ENCODE measurements at regions not wholly inside any gene's neighbourhood (a gene's known extent, or its start where the extent isn't known, plus 50 kb on each side); places are given as distances from the start of the nearest gene placed in this dataset.
"Not testable (repeated sequence)": the region's sequence is repeated elsewhere in the genome, so short reads cannot be mapped to it uniquely, and the experiment has no call there.

DNA sequence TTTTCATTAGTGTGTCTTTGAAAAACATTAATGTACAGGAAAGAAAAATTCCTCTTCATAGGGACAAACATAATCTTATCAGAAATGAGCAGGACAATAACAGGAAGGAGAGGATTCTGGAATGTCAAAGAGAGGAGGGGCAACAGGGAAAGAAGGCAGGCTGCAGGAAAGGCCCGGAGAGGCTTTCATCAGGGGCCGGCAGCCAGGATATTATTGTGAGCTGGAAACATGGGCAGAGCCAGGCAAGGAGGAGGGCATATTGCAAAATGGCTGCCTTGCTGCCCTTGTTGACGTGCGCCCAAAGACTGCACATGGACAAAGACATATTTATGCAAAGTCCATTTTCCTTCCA, 433.7 kb downstream of the ETS1 start:
- DNase-seq, result no peak

DNA sequence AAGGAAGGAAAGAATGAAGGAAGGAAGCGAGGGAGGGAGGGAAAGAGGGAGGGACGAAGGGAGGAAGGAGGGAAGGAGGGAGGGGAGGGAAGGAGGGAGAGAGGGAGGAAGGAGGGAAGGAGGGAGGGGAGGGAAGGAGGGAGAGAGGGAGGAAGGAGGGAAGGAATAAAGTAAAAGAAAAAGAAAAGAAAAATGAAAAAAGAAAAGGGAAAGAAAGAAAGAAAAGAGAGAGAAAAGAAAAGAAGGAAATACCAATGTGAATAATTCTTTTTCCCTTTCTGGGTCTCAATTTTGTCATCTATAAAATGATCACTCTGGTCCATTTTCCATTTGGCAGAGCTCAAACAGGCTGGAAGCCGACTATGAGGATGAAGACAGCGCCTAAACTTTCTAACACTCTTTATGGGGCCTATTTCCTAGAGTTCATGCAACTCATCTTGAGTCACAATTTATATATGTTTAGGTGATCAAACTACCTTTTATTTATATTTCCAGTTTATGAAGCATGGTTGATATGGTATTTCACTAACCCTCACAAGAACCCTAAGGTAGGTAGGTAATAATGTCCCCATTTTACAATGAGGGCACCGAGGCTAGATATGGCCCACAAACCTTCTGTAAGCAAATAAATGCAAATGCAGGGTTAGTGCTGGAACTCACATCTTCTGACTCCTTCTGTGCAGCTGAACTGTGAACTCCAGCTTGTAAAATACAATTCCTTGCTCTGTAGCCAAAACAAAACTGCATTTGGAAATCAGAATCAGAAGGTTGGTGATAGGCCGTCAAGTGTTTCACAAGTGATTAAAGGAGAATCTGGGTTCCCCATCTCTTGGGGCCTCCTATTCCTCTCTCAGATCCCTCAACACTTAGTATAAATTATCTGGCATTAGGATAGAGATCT, 434.3 kb downstream of the ETS1 start:
- DNase-seq, result no peak

DNA sequence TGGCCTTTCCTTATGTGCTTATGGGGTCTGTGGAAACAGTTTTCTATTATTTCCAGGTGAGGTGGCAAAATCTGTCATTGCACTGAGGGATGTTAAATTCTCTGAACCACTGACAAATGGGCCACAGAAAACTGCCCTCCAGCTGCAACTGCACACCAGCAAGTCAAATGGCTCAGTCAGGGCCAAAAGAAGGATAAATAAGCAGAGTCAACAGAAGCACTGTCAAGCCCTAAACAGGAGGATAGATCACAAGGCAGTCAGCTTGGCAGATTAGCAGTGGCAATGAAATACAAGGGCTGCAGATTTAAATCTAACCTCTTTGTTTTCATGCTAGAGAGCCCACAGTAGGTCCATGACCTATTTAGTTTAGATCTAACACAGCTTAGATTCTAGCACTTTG, 435.6 kb downstream of the ETS1 start:
- no peak for DNase-seq

DNA sequence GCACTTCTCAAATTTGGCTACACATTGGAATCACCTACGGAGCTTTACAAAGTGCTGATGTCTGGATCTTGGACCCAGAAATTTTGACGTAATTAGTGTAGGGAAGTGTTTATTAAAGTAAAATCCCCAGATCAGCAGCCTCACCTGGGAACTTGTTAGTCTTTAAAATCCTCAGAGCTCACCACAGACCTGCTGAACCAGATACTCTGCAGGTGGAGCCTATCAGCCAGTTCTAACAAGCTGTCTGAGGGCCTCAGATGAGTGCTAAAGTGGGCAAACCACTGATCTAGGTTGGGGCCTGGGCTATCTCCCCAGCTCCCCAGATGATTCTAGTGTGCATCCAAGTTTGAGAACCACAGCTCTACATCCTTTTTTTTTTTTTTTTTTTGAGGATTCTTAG, 436.0 kb downstream of the ETS1 start:
- no peak for DNase-seq

DNA sequence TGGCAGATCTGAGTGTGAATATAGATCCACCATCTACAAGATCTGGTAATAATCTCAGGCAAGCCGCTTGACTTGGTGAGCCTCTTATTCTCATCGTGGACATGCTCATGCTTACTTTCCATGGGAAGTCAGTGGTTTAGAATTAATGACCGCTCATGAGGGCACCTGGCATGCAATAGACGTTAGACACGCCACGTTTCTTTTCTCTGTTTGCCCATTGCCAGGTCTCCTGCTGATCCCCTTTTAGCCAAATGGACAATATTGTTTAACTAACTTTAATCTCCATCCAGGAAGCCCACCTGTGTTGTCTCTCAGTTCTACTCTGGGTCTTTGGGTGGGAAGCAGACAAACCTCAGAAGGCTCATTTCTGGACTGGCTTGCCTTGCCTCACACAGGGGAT, 439.1 kb downstream of the ETS1 start:
- DNase-seq, result no peak

DNA sequence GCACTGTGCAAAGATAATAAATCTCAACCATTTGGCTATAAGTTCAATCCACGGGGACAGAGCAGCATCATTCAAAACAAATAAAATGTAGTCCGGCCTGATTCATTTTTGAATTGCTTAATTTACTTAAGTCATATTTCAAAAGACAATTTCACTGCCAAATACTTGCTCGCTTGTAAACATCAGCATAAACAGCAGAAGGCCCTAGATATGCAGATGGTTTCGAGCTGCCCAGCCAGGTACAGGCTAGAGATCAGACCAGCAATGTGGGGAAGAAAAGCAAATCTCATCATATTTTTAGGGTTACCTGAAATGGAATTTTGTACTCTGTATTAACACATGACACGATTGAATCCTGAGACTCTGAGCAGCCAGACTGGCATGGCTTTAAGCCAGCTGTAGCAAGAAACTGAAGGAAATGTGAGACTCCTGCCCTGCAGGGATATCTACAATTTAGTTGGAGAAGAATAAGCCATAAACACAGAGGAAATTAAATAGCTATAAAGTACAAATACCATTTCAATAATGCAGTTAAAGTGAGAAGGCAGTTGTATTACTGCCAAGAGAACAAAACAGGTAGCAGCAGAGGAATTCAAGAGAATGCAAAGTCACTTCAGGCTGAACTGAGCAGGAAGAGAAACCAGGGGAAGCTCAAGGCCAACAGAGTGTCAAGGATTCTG, 440.3 kb downstream of the ETS1 start:
- DNase-seq, result no peak

DNA sequence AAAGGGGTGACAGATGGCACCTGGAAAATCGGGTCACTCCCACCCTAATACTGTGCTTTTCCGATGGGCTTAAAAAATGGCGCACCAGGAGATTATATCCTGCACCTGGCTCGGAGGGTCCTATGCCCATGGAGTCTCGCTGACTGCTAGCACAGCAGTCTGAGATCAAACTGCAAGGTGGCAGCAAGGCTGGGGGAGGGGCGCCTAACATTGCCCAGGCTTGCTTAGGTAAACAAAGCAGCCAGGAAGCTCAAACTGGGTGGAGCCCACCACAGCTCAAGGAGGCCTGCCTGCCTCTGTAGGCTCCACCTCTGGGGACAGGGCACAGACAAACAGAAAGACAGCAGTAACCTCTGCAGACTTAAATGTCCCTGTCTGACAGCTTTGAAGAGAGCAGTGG, 447.1 kb downstream of the ETS1 start:
- DNase-seq, result not testable (repeated sequence)

DNA sequence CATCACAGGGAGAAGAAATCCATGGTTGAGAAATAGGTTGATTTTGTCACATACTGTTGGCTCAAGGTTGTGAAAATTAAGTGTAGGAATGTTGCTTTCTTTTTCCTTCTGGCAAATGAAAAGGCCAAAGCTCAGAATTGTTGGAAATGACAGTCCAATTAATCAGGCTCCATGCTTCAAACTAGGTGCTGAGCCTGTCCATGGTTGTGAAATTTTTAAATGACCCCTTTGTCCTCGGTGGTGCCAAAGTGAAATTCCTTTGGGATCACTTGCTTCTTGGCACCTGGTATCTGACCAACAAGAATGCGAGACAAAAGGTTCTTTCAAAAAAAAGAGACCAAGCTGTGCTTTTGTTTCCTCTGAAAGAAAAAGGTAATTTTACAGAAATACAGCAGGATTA, 451.9 kb downstream of the ETS1 start:
- DNase-seq, result no peak

DNA sequence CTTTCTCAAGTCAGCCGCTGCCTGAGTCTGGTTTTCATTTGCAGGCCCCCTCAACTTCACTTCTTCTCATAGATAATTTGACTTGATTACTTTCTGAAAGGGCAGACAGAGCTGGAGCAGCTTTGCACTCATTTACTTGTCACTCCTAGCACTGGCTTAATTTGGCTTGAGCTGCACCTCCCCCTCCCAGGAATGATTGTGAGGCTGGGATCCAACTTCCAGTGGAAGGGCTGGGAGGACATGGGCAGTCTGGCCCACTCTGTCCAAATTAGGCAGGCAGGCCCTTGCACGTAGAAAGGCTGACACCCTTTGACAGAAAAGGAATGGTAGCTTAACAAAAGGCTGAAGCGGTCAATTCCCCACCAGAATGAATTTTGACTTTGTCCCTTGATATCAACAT, 453.9 kb downstream of the ETS1 start:
- no peak for DNase-seq

DNA sequence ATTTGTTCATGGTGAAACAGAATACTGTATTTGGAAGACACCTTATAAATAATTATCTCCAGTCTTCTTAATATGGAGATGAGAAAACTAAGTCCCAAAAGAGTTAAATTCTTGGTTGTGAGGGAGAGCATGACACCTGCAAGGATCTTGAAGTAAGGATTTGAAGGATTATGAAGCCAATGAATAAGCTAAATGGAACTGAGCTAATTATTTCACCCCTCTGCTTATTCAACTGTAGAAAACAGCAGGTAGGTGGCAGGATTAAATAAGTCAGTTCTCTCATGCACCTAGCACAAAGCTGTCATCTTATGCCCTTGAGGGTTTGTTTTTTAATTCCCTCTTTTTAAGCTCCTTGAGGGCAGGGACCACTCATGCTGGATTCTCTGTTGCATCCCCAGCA, 457.3 kb downstream of the ETS1 start:
- no peak for DNase-seq

DNA sequence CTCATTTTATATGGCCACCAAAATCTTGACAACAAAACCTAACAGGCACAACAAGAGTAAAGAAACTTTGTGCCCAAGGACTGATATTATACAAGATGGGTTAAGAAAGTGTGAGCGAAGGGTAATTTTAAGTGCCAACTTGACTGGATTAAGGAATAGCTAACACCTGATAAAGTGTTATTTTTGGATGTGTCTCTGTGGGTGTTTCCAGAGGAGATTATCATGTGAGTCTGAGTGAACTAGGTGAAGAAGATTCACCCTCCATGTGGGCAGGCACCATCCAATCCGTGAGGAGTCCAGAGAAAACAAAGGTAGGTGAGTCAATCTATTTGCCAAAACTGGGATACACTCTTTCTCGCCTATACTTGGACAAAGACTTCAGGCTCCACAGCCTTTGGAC, 461.6 kb downstream of the ETS1 start:
- DNase-seq, result no peak

DNA sequence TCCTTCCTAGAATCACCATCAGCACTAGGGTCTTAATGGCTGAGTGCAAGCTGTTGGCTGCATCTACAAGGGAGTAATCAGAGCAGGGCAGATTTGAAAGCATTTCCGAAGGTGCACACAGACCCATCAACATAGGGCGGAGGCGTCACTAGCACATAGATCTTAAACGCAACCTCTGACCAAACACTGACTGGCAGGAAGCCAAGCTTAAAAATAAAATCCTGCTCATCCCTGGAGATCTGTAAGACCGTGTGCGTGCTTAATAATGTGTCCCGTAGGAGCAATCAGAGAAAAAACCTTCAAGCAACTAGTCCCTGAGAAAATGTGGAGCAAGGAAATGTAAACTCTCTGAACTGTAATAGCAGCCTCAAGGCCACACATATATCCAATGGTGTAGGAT, 470.5 kb downstream of the ETS1 start:
- no peak for DNase-seq

DNA sequence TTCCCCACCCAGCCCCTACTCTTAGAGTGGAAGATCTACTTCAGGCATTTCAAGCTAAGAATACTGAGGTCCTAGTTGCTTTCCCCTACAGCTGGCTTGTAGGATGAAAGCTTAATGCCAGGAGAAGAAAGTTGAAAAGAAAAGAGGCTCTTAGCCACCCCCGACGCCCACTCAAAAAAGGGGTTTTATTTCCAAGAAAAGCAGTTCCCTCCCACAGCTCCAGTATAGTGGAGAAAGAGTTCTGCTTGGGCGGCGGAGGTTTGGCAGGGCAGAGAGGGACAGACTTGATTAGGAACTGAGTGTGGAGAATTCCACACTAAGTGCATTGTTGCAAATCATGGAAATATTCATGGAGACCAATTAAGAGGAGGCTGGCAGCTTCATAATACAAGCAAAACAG, 470.9 kb downstream of the ETS1 start:
- peak in 1 of 2 donors; percentile 7 for DNase-seq

DNA sequence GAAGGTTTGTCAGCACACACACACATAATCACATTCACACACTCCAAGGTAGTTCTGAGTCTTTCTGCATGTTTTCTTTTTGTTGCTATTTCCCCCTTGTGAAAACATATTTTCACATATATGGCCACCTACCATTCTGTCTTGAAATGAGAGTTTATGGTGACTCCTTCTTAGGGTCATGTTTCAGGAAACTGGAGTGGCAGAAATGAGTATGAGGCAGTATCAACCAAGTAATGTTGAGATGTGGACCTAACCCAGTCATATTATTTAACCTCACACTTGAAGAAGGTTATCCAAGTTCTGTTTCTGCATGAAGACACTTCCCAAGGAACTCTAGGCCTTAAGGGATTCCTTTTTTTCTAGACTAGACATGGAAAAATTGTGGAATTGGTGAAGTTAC, 481.4 kb downstream of the ETS1 start:
- no peak for DNase-seq

DNA sequence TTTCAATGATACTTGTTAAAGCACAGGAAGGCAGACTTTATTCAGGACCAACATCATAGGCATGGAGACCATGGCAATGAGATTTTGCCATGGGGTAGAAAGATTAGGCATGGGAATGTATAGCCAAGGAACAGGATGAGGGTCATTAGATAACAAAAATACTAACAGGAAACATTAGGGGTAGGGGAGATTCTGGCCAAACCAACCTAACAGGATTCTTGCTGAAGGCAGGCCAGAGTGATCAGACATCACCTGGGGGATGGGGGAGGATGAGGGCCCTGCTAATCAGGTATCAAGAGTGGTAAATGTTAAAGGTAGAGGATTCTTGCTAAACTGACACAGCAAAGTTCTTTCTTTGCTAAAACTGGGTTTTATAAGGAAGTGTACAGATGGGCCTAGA, 481.8 kb downstream of the ETS1 start:
- no peak for DNase-seq

DNA sequence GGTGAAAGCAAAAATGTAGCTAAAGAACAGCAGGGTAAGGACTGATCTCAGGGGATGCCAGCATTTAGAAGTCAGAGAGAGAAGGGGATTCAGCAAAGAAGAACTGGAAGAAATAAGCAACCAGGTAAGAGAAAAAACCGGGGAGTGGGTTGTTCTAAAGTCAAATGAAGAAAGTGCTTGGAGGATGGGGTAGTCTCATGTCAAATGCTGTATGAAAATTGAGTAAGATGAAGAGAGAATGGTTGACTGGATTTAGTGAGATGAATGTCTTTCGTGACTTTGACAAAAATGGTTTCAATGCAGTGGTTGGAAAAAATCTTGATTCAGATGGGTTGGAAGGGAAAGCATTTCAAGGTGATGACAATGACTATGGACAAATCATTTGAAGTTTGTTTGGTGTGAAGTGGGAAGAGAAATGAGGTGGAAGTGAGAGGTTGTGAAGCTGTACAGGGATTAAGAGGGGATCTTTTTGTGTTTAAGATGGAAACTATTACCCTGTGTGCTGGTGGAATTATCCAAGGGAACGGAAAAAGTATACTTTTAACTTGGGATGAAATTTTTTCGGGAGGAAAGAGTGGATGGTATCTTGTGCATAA, 484.0 kb downstream of the ETS1 start:
- no peak for DNase-seq

DNA sequence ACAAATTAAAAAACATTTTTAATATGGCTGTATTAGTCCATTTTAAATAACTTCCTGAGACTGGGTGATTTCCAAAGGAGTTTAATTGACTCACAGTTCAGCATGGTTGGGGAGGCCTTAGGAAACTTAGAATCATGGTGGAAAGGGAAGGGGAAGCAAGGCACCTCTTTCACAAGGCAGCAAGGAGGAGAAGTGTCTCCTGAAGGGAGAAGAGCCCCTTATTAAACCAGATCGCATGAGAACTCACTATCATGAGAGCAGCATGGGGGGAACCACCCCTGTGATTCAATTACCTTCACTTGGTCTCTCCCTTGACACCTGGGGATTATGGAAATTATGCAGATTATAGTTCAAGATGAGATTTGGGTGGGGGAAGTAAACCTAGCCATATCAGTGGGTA, 488.6 kb downstream of the ETS1 start:
- DNase-seq, result peak; percentile 56 to 73

DNA sequence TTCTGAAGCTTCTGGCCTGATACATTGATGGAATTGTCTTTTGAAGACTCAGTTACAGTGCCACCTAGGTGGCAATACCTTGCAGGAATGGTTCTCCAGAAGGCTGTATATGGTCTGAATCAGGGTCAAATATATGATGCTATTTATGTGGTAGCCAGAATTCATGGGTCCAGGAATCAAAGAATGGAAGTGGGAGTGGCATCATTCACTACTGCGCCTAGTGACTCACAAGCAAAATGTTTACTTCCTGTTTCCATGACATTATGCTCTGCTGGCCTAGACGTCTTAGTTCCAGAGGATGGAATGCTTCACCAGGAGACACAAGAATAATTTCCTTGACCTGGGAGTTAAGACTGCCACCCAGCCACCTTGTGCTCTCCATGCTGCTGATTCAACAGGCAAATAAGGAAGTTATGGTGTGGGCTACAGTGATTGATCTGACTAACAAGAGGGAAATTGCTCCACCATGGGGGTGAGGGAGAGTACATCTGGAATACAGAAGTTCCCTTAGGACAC, 491.8 kb downstream of the ETS1 start:
- DNase-seq, result peak; percentile 25 to 58

DNA sequence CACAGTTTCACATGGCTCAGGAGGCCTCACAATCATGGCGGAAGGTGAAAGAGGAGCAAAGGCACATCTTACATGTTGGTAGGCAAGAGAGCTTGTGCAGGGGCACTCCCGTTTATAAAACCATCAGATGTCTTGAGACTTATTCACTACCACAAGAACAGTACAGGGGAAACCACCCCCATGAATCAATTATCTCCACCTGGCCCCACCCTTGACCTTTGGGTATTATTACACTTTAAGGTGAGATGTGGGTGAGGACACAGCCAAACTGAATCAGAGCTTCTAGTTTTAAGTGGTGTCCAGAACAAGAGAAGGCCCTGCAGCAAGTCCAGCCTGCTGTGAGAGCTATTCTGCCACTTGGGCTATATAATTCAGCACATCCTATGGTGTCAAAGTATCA, 493.7 kb downstream of the ETS1 start:
- no peak for DNase-seq

DNA sequence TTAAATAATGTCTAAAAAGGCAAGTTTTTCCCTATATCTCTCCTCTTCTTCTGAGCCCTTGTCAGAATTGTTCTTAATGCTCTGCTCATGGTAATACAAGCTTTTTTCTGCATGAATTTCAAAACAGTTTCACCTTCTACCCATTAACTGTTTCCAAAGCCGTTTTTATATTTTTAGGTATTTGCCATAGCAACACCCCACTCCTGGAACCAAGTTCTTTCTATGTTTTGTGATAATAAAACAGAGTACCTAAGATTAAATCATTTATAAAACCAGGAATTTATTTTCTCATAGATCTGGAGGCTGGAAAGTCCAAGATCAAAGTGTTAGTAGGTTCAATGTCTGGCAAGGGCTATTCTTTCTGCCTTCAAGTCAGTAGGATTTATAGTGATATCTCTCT, 497.4 kb downstream of the ETS1 start:
- DNase-seq, result no peak

DNA sequence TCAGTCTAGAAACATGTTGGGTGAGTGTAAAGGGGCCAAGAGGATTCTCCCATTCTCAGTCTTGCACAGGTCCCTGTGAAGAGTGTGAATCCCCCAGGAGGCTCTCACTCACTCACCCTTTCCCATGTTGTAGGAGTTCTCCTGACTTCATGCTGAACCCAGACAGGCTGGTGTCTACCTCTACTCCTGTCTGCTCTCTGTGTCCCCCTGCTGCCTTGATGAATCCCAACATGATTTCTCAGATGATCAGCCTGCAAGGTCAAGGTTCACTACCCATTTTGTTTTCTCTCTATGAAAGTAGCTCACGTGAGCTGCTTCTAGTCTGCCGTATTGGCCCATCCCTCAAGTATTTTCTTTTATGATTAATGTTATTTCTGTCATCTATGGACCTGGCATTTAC, 500.6 kb downstream of the ETS1 start:
- no peak for DNase-seq

DNA sequence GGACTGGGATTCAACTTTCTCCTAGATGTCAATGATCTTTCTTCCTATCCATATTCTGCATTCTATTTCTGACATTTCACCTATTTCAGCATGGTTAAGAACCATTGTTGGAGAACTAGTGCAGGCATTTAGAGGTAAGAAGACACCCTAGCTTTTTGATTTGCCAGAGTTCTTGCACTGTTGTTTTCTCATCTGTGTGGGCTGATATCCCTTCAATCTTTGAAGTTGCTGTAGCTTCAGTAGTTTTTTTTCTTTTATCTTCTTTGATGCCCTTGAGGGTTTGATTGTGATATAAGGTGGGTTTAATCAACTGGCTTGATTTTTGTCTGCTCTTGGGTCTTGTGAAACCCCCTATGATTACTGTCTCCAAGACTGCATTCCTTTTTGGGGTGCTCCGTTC, 502.1 kb downstream of the ETS1 start:
- no peak for DNase-seq

DNA sequence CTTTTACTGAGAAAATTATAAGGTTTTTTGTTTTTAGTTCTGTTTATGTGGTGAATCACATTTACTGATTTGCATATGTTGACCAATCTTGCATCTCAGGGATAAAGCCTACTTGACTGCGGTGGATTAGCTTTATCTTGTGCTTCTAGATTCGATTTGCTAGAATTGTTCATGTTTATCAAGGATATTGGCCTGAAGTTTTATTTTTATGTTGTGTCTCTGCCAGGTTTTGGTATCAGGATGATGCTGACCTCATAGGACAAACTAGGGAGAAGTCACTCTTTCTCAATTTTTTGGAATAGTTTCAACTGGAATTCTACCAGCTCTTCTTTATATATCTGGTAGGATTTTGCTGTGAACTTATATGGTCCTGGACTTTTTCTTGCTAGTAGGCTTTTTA, 504.8 kb downstream of the ETS1 start:
- DNase-seq, result no peak

DNA sequence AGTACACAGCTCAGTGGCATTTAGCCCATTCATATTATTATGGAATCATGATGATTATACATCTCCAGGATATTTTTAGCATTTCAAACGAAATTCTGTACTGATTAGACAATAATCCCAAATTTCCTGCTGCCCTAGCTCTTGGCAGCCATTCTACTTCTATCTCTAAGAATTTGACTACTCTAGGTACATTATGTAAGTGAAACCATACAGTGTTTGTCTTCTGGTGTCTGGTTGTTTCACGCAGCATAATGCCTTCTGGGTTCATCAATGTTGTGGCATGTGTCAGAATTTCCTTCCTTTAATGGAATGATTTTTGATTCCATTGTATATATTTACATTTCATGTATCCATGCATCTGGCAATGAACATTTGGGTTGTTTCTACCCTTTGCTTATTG, 517.7 kb downstream of the ETS1 start:
- DNase-seq, result no peak

Data from inflammatory macrophage (primary cell).